K562 (cell line): ENCODE measurements at regions not wholly inside any gene's neighbourhood (a gene's known extent, or its start where the extent isn't known, plus 50 kb on each side); places are given as distances from the start of the nearest gene placed in this dataset.

Source experiments
- ATAC-seq: fragments of 200-7000 bp; cut with Tn5 transposase; 3 replicates; pipeline ENCODE4 v1.9.1; 2020; ENCODE audit warnings: moderate library complexity
- BruUV-seq: library from RNA; stranded (reverse); fragments of 400-500 nt; replicated peaks from 2 replicates; lab custom pipeline; 2021; lab: Mats Ljungman, UMichigan
- CTCF ChIA-PET: fragments of 300-600 bp; formaldehyde crosslinking; extraction: SDS; loops from one replicate; lab custom pipeline; 2021; ENCODE audit warnings: low intra/inter-chr PET ratio; lab: Yijun Ruan, JAX
- POLR2A ChIA-PET: fragments of 300-600, 350-650 bp; sonication (Branson Sonifier 250); formaldehyde crosslinking; extraction: SDS; loops from one replicate; lab custom pipeline; 2021; ENCODE audit warnings: antibody characterized with exemption, inconsistent platforms; lab: Yijun Ruan, JAX
- DNase-seq, 4 experiments: peaks; one replicate each; pipeline versions ENCODE4 v3.0.0 to v3.0.0-alpha.2; 2011 to 2018; ENCODE audit warnings: low spot score in 3 of 4, mixed read lengths in 3 of 4; ENCODE audit errors: extremely low read depth in 1 of 4
- FAIRE-seq: peaks from 2 replicates; lab custom pipeline; 2011; peaks lifted over from hg19 to GRCh38; lab: Jason Lieb, UNC
- H2AFZ ChIP-seq: 2 replicates; pipeline ENCODE4 v1.6.0; 2011; ENCODE audit warnings: low read depth, low read length, control low read depth, inconsistent platforms
- H3K27ac ChIP-seq: fragments of 200-600 bp; 3 replicates; pipeline ENCODE4 v1.8.0; 2011; ENCODE audit warnings: low read depth, mild to moderate bottlenecking, control low read depth, inconsistent platforms, low read length, moderate library complexity, mixed read lengths; ENCODE audit errors: extremely low read depth
- H3K27me3 ChIP-seq, 2 experiments: fragments of 300-600 bp in 1 of 2; 2 replicates in 1 of 2; 3 replicates in 1 of 2; pipeline versions ENCODE4 v1.6.0 to v1.8.0; 2011; ENCODE audit warnings: inconsistent platforms in 2 of 2, low read length in 2 of 2, mild to moderate bottlenecking in 1 of 2, mixed read lengths in 1 of 2, moderate library complexity in 1 of 2; ENCODE audit not compliant: control insufficient read depth in 2 of 2, insufficient read depth in 2 of 2
- H3K36me3 ChIP-seq: fragments of 300-600 bp; 3 replicates; pipeline ENCODE4 v1.8.0; 2011; ENCODE audit warnings: mild to moderate bottlenecking, low read length, inconsistent platforms; ENCODE audit not compliant: control insufficient read depth, insufficient read depth
- H3K4me1 ChIP-seq, 2 experiments: fragments of 200-600 bp in 1 of 2; replicated peaks in 1 of 2; 2 replicates in 1 of 2; 3 replicates in 1 of 2; pipeline versions ENCODE4 v1.5.1 to v1.8.0; 2011; ENCODE audit warnings: inconsistent platforms in 2 of 2, low read length in 2 of 2, mild to moderate bottlenecking in 1 of 2, mixed read lengths in 1 of 2, moderate library complexity in 1 of 2; ENCODE audit not compliant: control insufficient read depth in 2 of 2, insufficient read depth in 2 of 2
- H3K4me2 ChIP-seq: 2 replicates; pipeline ENCODE4 v1.6.1; 2011; ENCODE audit warnings: low read length, control low read depth, inconsistent platforms, mixed read lengths; ENCODE audit not compliant: insufficient read depth
- H3K4me3 ChIP-seq: fragments of 200-600 bp; sonication (generic), shearing (Covaris generic); 2 replicates; pipeline ENCODE4 v1.5.1; 2016; ENCODE audit warnings: control low read depth, inconsistent platforms
- H3K79me2 ChIP-seq: fragments of 200-600 bp; 3 replicates; pipeline ENCODE4 v1.8.0; 2011; ENCODE audit warnings: low read length, inconsistent platforms; ENCODE audit not compliant: control insufficient read depth, insufficient read depth
- H3K9ac ChIP-seq, 2 experiments: 2 replicates each; pipeline versions ENCODE4 v1.6.0 to v1.6.1; 2011; ENCODE audit warnings: low read depth in 2 of 2, low read length in 2 of 2, control low read depth in 1 of 2, inconsistent platforms in 1 of 2, mild to moderate bottlenecking in 1 of 2, mixed read lengths in 1 of 2; ENCODE audit not compliant: insufficient read depth in 1 of 2
- H3K9me1 ChIP-seq: one replicate; pipeline ENCODE4 v1.6.0; 2011; ENCODE audit warnings: inconsistent platforms, mild to moderate bottlenecking, low read length, moderate library complexity; ENCODE audit not compliant: control insufficient read depth, insufficient read depth
- H3K9me3 ChIP-seq: replicated peaks from 2 replicates; pipeline ENCODE4 v1.5.1; 2011; ENCODE audit warnings: low read depth, low read length, inconsistent platforms; ENCODE audit not compliant: control insufficient read depth, insufficient read depth
- H4K20me1 ChIP-seq: replicated peaks from 2 replicates; pipeline ENCODE4 v1.6.1; 2011; ENCODE audit warnings: low read length, inconsistent platforms, mixed read lengths; ENCODE audit not compliant: control insufficient read depth, insufficient read depth
- ZNF175 ChIP-seq: fragments of 200-800 bp; sonication (Bioruptor generic); IDR thresholded peaks from 2 replicates; pipeline ENCODE4 v1.6.1; 2016; ENCODE audit warnings: low read depth, mild to moderate bottlenecking, missing genetic modification characterization, missing compliant biosample characterization
- WGBS: fragments of 100-300 bp; shearing (Covaris generic); methylation state at CpG from one replicate; pipeline ENCODE4 v1.1.6; 2016; ENCODE audit warnings: low coverage, mixed read lengths; ENCODE audit not compliant: insufficient coverage; ENCODE audit errors: missing lambda C conversion rate; 5-methylcytosine and 5-hydroxymethylcytosine counted together
- in situ Hi-C: fragments of 300-500 bp; cut with MboI; formaldehyde crosslinking; loops from 4 replicates; pipeline ENCODE4 v1.15.0; 2018; ENCODE audit warnings: inconsistent platforms, mixed read lengths
- intact Hi-C: fragments of 100-400 bp; cut with micrococcal nuclease; formaldehyde crosslinking; loops from 2 replicates; pipeline ENCODE4 v1.14.2; 2022
- TF ChIP-seq, protein P1 (sequence below): sonication (generic); formaldehyde crosslinking; IDR thresholded peaks from 2 replicates; pipeline ENCODE4 v1.8.1; 2022; ENCODE audit warnings: missing genetic modification reagents
- TF ChIP-seq, protein P2 (sequence below), 2 experiments: fragments of 450-650 bp in 1 of 2; sonication (generic) in 1 of 2; formaldehyde crosslinking in 1 of 2; IDR thresholded peaks; 2 replicates each; pipeline versions ENCODE4 v1.7.1 to v1.9.0; 2016 to 2022; ENCODE audit warnings: inconsistent platforms in 1 of 2, mild to moderate bottlenecking in 1 of 2, missing genetic modification reagents in 1 of 2
- TF ChIP-seq, protein P3 (sequence below): fragments of 450-650 bp; formaldehyde crosslinking; IDR thresholded peaks from 2 replicates; pipeline ENCODE4 v1.4.0; 2022; ENCODE audit warnings: missing genetic modification characterization
- TF ChIP-seq, protein P4 (sequence below): sonication (generic); formaldehyde crosslinking; IDR thresholded peaks from 2 replicates; pipeline ENCODE4 v1.5.0; 2020; ENCODE audit warnings: missing genetic modification reagents

DNA sequence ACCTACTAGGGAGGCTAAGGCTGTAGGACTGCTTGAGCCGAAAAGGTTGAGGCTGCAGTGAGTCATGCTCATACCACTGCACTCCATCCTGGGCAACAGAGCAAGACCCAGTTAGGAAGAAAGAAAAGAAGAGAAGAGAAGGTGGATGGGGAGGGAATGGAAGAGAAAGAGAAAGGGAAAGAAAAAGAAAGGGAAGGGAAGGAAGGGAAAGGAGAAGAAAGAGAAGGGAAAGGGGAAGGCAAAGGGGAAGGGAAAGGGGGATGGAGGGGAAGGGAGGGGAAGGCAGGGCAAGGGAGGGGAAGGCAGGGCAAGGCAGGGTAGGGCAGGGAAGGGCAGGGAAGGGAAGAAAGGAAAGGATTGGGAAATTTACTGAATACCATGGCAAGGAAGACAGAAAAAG lies 157.0 kb downstream of the ACTL7B start (continued):
- no peak for TF ChIP-seq ZNF175 (CRISPR knock-in tag)

DNA sequence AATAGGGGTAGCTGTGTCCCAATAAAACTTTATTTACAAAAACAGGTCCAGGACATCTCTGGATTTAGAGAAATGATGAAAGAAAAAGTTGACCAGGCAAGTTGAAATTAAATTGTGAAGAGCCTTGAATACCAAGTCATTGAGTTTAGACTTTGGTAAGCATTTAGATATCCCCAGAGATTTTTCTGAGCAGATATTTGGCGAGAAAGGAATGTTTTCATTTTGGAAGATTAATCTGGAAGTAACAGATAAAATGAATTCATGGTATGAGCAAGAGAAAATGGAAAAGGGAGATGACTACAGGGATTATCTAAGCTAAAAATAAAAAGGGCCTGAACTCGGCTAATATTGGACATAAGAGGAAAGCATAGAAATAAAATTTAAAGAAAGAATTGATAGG lies 157.6 kb downstream of the ACTL7B start:
- Histone ChIP-seq H3K9me3 (no peaks in the 10 kb centered on the region), H3K4me1 (no peaks in the 10 kb centered on the region), H3K4me3 (no peak overlapping the region), H3K27ac (no peak overlapping the region), H3K79me2 (no peaks in the 10 kb centered on the region), H2AFZ (no peak overlapping the region), H3K36me3 (no peaks in the 10 kb centered on the region), H3K27me3 (no peaks in the 10 kb centered on the region), H3K9ac (no peak overlapping the region), H3K4me2 (no peak overlapping the region), H3K9me1 (no peaks in the 10 kb centered on the region), H4K20me1 (0 out of 2 replicates have a peak, but pooled peaks cover 2% of the 10 kb centered on the region)
- no peak for FAIRE-seq
- ChIA-PET CTCF (no interaction called here), POLR2A (no interaction called here)
- ATAC-seq, result no peak
- TF ChIP-seq, protein P1, sequence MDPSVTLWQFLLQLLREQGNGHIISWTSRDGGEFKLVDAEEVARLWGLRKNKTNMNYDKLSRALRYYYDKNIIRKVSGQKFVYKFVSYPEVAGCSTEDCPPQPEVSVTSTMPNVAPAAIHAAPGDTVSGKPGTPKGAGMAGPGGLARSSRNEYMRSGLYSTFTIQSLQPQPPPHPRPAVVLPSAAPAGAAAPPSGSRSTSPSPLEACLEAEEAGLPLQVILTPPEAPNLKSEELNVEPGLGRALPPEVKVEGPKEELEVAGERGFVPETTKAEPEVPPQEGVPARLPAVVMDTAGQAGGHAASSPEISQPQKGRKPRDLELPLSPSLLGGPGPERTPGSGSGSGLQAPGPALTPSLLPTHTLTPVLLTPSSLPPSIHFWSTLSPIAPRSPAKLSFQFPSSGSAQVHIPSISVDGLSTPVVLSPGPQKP (CRISPR knock-in tag), result no peak
- TF ChIP-seq, protein P2, sequence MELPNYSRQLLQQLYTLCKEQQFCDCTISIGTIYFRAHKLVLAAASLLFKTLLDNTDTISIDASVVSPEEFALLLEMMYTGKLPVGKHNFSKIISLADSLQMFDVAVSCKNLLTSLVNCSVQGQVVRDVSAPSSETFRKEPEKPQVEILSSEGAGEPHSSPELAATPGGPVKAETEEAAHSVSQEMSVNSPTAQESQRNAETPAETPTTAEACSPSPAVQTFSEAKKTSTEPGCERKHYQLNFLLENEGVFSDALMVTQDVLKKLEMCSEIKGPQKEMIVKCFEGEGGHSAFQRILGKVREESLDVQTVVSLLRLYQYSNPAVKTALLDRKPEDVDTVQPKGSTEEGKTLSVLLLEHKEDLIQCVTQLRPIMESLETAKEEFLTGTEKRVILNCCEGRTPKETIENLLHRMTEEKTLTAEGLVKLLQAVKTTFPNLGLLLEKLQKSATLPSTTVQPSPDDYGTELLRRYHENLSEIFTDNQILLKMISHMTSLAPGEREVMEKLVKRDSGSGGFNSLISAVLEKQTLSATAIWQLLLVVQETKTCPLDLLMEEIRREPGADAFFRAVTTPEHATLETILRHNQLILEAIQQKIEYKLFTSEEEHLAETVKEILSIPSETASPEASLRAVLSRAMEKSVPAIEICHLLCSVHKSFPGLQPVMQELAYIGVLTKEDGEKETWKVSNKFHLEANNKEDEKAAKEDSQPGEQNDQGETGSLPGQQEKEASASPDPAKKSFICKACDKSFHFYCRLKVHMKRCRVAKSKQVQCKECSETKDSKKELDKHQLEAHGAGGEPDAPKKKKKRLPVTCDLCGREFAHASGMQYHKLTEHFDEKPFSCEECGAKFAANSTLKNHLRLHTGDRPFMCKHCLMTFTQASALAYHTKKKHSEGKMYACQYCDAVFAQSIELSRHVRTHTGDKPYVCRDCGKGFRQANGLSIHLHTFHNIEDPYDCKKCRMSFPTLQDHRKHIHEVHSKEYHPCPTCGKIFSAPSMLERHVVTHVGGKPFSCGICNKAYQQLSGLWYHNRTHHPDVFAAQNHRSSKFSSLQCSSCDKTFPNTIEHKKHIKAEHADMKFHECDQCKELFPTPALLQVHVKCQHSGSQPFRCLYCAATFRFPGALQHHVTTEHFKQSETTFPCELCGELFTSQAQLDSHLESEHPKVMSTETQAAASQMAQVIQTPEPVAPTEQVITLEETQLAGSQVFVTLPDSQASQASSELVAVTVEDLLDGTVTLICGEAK (IDR thresholded peaks at IDR 0.05), result peak; percentile 64
- TF ChIP-seq, protein P2 (CRISPR knock-in tag; IDR thresholded peaks at IDR 0.05), result no peak
- TF ChIP-seq, protein P3, sequence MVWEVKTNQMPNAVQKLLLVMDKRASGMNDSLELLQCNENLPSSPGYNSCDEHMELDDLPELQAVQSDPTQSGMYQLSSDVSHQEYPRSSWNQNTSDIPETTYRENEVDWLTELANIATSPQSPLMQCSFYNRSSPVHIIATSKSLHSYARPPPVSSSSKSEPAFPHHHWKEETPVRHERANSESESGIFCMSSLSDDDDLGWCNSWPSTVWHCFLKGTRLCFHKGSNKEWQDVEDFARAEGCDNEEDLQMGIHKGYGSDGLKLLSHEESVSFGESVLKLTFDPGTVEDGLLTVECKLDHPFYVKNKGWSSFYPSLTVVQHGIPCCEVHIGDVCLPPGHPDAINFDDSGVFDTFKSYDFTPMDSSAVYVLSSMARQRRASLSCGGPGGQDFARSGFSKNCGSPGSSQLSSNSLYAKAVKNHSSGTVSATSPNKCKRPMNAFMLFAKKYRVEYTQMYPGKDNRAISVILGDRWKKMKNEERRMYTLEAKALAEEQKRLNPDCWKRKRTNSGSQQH (CRISPR knock-in tag), result no peak
- TF ChIP-seq, protein P4, sequence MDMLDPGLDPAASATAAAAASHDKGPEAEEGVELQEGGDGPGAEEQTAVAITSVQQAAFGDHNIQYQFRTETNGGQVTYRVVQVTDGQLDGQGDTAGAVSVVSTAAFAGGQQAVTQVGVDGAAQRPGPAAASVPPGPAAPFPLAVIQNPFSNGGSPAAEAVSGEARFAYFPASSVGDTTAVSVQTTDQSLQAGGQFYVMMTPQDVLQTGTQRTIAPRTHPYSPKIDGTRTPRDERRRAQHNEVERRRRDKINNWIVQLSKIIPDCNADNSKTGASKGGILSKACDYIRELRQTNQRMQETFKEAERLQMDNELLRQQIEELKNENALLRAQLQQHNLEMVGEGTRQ (CRISPR knock-in tag), result no peak
- no TSS peak for BruUV-seq
- DNase-seq, result no peak
- in situ Hi-C loops (no loop called here), intact Hi-C loops (no loop called here)
- WGBS, result 0% methylated on average over 2 of the region's 2 CpGs
